HG03039 (cell line): ENCODE measurements at regions not wholly inside any gene's neighbourhood (a gene's known extent, or its start where the extent isn't known, plus 50 kb on each side); places are given as distances from the start of the nearest gene placed in this dataset.

Source experiments
- ATAC-seq: cut with Tn5 transposase; IDR thresholded peaks from one replicate; pipeline ENCODE4 v1.9.1; 2021; ENCODE audit warnings: mild to moderate bottlenecking, moderate library complexity; ENCODE audit not compliant: unreplicated experiment

- ATAC-seq, result no peak
Measured at GRCh38 chr1:208757846-208758245, 513.7 kb upstream of the PLXNA2 start.

GRCh38 chr1:208759255-208759654 lies 515.1 kb upstream of the PLXNA2 start:
- no peak for ATAC-seq

GRCh38 chr1:208763971-208764370 lies 519.8 kb upstream of the PLXNA2 start:
- no peak for ATAC-seq

- ATAC-seq, result no peak
Measured at GRCh38 chr1:208766832-208767231, 522.6 kb upstream of the PLXNA2 start.

GRCh38 chr1:208767816-208768215 lies 523.6 kb upstream of the PLXNA2 start:
- no peak for ATAC-seq

DNA sequence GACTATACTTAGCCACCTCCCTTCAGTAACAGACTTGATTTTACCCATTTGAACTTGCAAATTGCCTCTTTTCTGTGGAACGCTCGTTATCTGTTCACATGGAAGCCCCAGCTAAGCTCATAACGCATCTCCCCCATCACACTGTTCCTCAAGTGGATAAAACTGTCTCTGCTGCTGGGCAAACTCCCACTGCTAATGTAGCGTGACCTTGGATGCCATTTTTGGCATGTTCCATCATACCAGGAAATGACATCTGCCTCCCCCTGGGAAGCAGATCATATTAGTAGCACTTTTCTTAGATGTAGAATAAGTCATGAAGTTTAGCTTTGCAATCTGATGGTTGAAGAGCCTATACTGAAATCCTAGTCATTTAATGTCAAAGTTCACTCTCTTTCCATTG lies 528.7 kb upstream of the PLXNA2 start:
- ATAC-seq, result no peak

DNA sequence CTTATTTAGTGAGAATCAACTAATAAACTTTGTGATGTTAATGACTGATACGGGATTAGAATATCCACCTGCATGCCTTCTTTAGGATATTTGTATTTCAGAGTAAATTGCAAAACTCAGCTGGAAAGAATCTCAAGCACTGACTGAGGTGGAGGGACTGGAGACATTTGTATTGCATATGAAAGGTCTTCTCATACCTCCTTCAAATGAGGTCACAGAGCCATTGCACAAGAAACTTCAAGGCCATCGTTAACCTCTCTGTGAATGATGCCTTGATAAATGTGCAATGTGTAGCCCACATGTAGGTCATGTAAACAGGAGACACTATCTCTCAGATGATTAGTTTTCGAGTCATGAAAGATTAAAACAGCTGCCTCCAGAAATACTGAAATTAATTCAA lies 531.7 kb upstream of the PLXNA2 start:
- ATAC-seq, result no peak

DNA sequence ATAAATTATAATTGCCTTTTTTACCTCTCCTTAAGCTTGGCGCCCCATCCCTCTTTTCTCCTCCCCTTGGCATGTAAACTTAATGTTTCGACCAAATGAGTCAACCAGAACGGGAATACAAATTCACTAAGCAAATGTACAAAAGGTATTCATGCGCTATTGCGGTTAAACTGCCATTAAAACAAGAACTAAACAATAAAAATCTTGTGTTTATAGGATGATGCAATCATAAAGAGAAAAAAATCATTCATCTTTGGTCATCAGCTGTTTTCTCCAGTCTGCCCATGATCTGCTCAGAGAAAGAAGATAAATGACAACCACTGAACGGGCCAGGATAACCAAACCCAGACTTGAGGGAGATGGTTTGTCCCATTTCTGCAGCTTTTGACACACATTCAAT lies 534.2 kb upstream of the PLXNA2 start:
- ATAC-seq, result no peak

GRCh38 chr1:208781391-208782045 lies 537.3 kb upstream of the PLXNA2 start:
- no peak for ATAC-seq

DNA sequence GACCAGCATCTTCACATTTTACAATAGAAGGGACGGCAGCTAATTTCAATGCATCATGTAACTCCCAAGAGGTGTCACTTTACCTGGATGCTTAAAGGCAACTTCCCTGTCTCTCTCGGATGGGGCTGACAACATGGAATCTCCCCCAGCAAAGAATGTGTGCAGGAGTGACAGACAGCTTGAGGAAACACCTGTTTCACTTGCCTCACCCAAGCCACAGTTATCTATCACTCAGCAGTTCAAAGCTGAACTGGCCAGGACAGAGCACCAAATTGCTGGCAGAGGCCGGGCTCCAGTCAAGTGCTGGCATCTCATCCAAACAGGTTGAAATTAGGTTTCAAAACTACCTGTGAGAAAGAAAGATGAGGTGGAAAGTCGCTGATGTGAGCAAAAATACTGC lies 538.0 kb upstream of the PLXNA2 start:
- ATAC-seq, result no peak

GRCh38 chr1:208785629-208786028 lies 541.4 kb upstream of the PLXNA2 start:
- no peak for ATAC-seq

GRCh38 chr1:208787219-208787618 lies 543.0 kb upstream of the PLXNA2 start:
- ATAC-seq, result no peak

DNA sequence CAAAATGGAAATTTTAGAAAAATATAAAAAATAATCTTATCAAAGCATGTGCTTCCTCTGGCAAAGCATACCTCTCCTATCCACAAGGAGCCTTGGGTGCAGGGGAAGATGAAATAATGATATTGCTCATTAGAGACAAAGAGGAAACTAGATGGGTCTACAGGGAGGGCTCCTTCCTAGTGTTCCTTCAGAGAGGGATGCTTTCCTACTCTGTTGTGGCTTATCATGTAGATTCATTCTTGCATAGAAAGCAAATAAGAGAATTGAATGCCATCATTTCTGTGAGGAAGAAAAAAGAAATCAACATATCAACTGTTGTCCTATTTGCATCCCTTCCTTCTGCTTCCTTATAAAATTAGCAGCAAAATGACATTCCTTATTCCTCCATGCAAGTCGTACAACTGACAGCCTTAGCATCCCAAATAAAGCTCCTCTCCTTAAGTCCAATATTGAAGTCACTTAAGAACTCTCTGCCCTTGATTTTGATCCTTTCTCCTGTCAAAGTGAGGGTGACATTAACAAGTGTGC lies 543.9 kb upstream of the PLXNA2 start:
- ATAC-seq, result no peak

GRCh38 chr1:208791456-208791855 lies 547.3 kb upstream of the PLXNA2 start:
- ATAC-seq, result no peak

GRCh38 chr1:208793861-208794345 lies 549.7 kb upstream of the PLXNA2 start:
- ATAC-seq, result no peak

DNA sequence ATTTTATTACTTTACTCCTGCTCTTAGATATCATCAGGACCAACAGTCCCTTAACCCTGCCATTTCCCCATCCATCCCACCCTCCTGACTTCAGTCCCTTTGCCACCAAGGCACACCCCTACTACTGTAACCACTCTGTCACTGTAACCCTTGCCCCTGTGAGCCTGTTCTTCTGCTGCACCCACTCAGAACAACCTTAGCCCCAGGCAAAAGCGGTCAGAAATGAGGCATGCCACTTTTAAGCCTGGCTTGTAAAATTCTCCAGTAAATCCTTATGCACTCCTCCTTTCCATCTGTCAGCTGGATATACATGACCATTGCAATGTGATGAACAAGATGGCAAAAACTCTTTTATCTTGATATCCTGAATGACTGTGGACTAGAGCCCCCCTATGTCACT lies 555.0 kb upstream of the PLXNA2 start:
- no peak for ATAC-seq

DNA sequence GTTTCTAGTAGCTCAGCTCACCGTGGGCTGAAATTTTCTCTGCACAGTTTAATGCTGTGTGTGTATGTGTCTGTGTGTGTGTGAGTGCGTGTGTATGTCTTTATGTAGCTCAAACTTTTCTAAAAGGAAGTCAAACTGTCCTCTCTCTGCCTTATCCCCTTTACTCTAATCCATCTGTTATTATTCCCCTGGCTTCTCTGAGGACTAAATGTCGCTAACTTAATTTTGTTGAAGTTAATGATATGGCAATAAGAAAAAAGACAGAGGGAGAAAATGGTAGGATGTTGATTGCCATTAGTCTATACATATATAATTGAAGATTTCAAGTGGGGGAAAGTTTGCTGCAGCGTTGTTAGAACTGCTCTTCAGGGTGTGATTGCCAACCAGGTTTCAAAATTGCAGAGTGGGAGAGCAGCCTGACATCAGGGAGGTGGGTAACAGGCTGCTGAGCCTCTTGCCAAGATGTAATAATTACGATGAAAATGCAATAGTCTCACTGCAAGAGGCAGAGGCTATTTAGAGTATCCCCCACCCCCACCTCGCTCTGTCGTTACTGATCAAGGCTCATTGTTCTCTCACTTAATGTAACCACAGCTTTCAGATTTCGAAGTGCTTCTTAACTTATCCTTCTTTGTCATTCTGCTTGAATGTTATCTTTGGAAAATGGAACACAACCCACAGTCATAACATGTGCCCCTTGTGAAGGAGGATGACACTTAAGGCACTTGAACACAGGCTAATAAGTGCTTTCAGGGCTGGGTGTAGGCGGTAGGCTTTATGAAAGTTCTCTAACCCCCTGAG lies 559.0 kb upstream of the PLXNA2 start:
- ATAC-seq, result no peak

GRCh38 chr1:208807446-208808127 lies 563.4 kb upstream of the PLXNA2 start:
- ATAC-seq, result no peak

GRCh38 chr1:208808301-208808700 lies 564.1 kb upstream of the PLXNA2 start:
- no peak for ATAC-seq

- no peak for ATAC-seq
Measured at GRCh38 chr1:208809876-208810275, 565.7 kb upstream of the PLXNA2 start.

GRCh38 chr1:208818770-208819445 lies 574.7 kb upstream of the PLXNA2 start:
- no peak for ATAC-seq
